ENCODE measurements at regions not wholly inside any gene's neighbourhood (a gene's known extent, or its start where the extent isn't known, plus 50 kb on each side); places are given as distances from the start of the nearest gene placed in this dataset.

GRCh38 chr13:34507630-34508029 lies 434.4 kb upstream of the NBEA start:
- no peak overlapping the region for H3K27ac ChIP-seq (ENCODE audit: low read length)
- H3K4me3 ChIP-seq (ENCODE audit: low read length) = no peak overlapping the region

GRCh38 chr13:34512817-34513216 lies 429.3 kb upstream of the NBEA start:
- H3K79me2 ChIP-seq (ENCODE audit: low read length) = no peaks in the 10 kb centered on the region
- H3K36me3 ChIP-seq (replicated peaks; ENCODE audit: low read depth, low read length) = no peaks in the 10 kb centered on the region
- H3K27me3 ChIP-seq (ENCODE audit: low read depth, low read length) = no peaks in the 10 kb centered on the region
- TF ChIP-seq CTCF (IDR thresholded peaks at IDR 0.05; ENCODE audit: low read depth, low read length) (no peak), EZH2phosphoT487 (IDR thresholded peaks at IDR 0.05; ENCODE audit: low read depth) (no peak)
- no peak overlapping the region for H3K9ac ChIP-seq (ENCODE audit: low read length)
- H3K4me3 ChIP-seq (ENCODE audit: low read length) = no peak overlapping the region
- no peaks in the 10 kb centered on the region for H3K4me1 ChIP-seq (ENCODE audit: low read length)
- H4K20me1 ChIP-seq (ENCODE audit: insufficient read depth, low read length) = no peaks in the 10 kb centered on the region
- H3K9me3 ChIP-seq (ENCODE audit: insufficient read depth, low read length) = no peaks in the 10 kb centered on the region
- H3K4me2 ChIP-seq (ENCODE audit: low read length) = no peak overlapping the region
- no peak overlapping the region for H2AFZ ChIP-seq (ENCODE audit: low read depth, low read length)
- H3K27ac ChIP-seq (ENCODE audit: low read length) = no peak overlapping the region

More at GRCh38 chr13:34507630-34508029, 434.4 kb upstream of the NBEA start:
- no peaks in the 10 kb centered on the region for H4K20me1 ChIP-seq (ENCODE audit: insufficient read depth, low read length)
- no peak overlapping the region for H3K4me2 ChIP-seq (ENCODE audit: low read length)
- TF ChIP-seq CTCF (IDR thresholded peaks at IDR 0.05; ENCODE audit: low read depth, low read length) = no peak
- TF ChIP-seq EZH2phosphoT487 (IDR thresholded peaks at IDR 0.05; ENCODE audit: low read depth) = no peak
- H2AFZ ChIP-seq (ENCODE audit: low read depth, low read length) = no peak overlapping the region
- H3K36me3 ChIP-seq (replicated peaks; ENCODE audit: low read depth, low read length) = no peaks in the 10 kb centered on the region
- no peaks in the 10 kb centered on the region for H3K27me3 ChIP-seq (ENCODE audit: low read depth, low read length)
- no peaks in the 10 kb centered on the region for H3K4me1 ChIP-seq (ENCODE audit: low read length)
- no peak overlapping the region for H3K9ac ChIP-seq (ENCODE audit: low read length)
- H3K9me3 ChIP-seq (ENCODE audit: insufficient read depth, low read length) = no peaks in the 10 kb centered on the region
- no peaks in the 10 kb centered on the region for H3K79me2 ChIP-seq (ENCODE audit: low read length)

- H3K79me2 ChIP-seq (ENCODE audit: low read length) = no peaks in the 10 kb centered on the region
- H2AFZ ChIP-seq (ENCODE audit: low read depth, low read length) = no peak overlapping the region
- H4K20me1 ChIP-seq (ENCODE audit: insufficient read depth, low read length) = no peaks in the 10 kb centered on the region
- H3K4me2 ChIP-seq (ENCODE audit: low read length) = no peak overlapping the region
- TF ChIP-seq CTCF (IDR thresholded peaks at IDR 0.05; ENCODE audit: low read depth, low read length) (no peak), EZH2phosphoT487 (IDR thresholded peaks at IDR 0.05; ENCODE audit: low read depth) (no peak)
- no peaks in the 10 kb centered on the region for H3K27me3 ChIP-seq (ENCODE audit: low read depth, low read length)
- no peaks in the 10 kb centered on the region for H3K4me1 ChIP-seq (ENCODE audit: low read length)
- H3K27ac ChIP-seq (ENCODE audit: low read length) = no peak overlapping the region
- no peaks in the 10 kb centered on the region for H3K9me3 ChIP-seq (ENCODE audit: insufficient read depth, low read length)
- no peak overlapping the region for H3K4me3 ChIP-seq (ENCODE audit: low read length)
- H3K36me3 ChIP-seq (replicated peaks; ENCODE audit: low read depth, low read length) = no peaks in the 10 kb centered on the region
- H3K9ac ChIP-seq (ENCODE audit: low read length) = no peak overlapping the region
Measured at GRCh38 chr13:34513526-34513925, 428.5 kb upstream of the NBEA start.

GRCh38 chr13:34515201-34515600 lies 426.9 kb upstream of the NBEA start:
- Histone ChIP-seq H3K27me3 (ENCODE audit: low read depth, low read length) (no peaks in the 10 kb centered on the region), H3K4me2 (ENCODE audit: low read length) (no peak overlapping the region), H3K4me3 (ENCODE audit: low read length) (no peak overlapping the region), H3K9ac (ENCODE audit: low read length) (no peak overlapping the region), H3K9me3 (ENCODE audit: insufficient read depth, low read length) (no peaks in the 10 kb centered on the region), H3K4me1 (ENCODE audit: low read length) (no peaks in the 10 kb centered on the region), H4K20me1 (ENCODE audit: insufficient read depth, low read length) (no peaks in the 10 kb centered on the region), H3K36me3 (replicated peaks; ENCODE audit: low read depth, low read length) (no peaks in the 10 kb centered on the region), H3K27ac (ENCODE audit: low read length) (no peak overlapping the region), H2AFZ (ENCODE audit: low read depth, low read length) (no peak overlapping the region), H3K79me2 (ENCODE audit: low read length) (no peaks in the 10 kb centered on the region)
- TF ChIP-seq CTCF (IDR thresholded peaks at IDR 0.05; ENCODE audit: low read depth, low read length) = no peak
- no peak for TF ChIP-seq EZH2phosphoT487 (IDR thresholded peaks at IDR 0.05; ENCODE audit: low read depth)

All from OCI-LY3 (cell line).